GM12892 (cell line): ENCODE measurements at regions not wholly inside any gene's neighbourhood (a gene's known extent, or its start where the extent isn't known, plus 50 kb on each side); places are given as distances from the start of the nearest gene placed in this dataset.

Experiments
- POLR2A ChIP-seq: IDR thresholded peaks from 2 replicates; pipeline ENCODE4 v1.6.1; 2011; ENCODE audit warnings: low read depth, low read length, control low read depth
- POLR2AphosphoS5 ChIP-seq: IDR thresholded peaks from 2 replicates; pipeline ENCODE4 v1.6.1; 2011; ENCODE audit warnings: low read depth, low read length, control low read depth

DNA sequence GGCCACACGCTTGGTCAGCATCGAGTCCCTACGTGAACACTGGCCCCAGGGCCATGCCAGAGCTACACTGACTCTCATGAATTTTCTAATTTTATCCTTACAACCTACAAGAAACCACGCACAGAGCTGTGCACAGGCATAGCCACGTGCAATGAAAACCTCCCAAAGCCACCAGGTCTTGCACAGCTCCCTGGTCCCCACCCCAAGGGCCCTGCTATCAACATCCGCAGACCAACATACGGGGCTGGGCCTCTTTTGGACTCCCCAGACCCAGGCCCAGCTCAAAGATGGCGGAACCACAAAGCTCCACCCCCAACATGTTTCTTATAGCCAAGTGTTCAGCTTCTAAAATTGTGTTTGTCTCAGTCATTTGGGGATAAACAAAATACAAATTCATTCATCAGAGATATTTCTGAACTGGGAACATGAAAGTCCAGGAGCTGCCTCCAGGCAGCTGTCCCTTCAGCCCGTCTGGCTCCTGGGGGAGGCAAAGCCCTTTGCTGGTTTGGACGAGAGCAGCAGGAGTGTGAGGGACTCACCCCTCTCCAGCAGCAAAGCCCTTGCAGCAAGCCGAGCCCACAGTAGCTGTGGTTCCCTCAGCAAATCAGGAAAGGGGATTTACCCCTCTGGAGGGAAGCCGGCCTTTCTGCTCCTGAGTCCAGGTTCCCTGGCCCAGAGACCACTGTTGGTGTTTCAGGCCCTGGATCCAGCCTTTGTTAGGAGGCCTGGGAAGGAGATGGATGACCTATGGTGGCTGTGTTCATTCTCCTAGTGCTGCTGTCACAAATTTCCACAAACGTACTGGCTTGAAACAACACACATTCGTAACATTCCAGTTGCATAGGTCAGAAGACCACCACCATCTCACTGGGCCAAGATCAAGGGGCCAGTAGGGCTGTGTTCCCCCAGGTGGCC, 75.1 kb downstream of the OAT start:
- TF ChIP-seq POLR2A (no peak), POLR2AphosphoS5 (no peak)
